Medulla oblongata (tissue), 1 donor: ENCODE measurements at regions not wholly inside any gene's neighbourhood (a gene's known extent, or its start where the extent isn't known, plus 50 kb on each side); places are given as distances from the start of the nearest gene placed in this dataset.
A peak's percentile ranks its signal among the peaks of the same experiment; 100 is the strongest.
"Not testable (repeated sequence)": the region's sequence is repeated elsewhere in the genome, so short reads cannot be mapped to it uniquely, and the experiment has no call there.

Source experiments
- DNase-seq: peaks from one replicate; pipeline ENCODE4 v3.0.0-alpha.2; 2015; ENCODE audit errors: extremely low spot score

DNA sequence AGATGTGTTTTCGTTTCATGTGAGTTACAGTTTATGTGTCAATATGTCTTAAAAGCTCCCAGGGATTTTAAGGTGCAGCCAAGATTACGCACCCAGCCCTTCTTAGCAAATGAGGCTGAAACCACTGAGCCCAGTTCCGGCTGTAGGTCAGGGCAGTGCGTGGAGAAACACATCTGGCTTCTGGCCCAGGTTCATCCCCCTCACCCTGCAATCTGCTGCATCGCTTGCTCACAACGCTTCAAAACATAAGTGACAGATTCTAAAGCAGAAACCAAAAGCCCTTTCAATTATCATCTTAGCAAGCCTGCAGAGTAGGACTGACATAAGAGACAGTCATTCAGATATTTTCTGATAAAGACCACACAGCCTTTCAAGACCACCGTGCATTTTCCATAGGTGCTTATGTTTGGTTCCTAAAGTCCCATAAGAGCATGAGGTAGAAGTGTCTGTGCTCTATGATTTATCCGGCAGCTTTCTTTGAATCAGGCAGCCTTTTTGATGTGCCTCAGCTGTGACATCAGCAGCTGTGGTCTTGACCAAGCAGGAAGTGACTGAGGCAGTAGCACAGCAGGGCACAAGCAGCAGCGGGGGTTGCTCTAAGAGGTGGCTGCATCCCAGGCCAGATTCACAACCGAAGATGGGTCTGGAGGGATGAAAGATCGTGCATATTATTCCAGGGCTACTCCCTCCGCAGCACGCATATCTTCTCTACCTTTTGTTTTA is 72.1 kb upstream of the LYZL2 start:
- no peak for DNase-seq

DNA sequence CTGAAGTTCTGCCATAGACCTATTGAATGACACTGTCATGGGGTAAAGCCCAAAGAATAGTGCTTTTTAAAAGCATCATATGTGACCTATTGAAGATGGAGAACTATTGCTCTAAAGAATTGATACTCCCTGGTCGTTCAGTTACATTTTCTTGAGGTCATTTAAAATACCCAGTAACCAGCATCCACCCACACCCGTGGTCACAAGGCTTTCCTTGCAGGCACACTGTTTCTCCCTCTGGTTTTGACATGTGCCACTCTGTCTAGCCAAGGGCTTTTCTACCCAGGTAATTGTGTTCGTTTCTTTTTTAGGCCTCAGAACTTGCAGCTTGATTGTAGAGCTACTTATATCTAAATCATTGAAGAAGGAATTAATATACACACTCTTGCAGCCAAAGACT is 68.3 kb upstream of the LYZL2 start:
- no peak for DNase-seq

DNA sequence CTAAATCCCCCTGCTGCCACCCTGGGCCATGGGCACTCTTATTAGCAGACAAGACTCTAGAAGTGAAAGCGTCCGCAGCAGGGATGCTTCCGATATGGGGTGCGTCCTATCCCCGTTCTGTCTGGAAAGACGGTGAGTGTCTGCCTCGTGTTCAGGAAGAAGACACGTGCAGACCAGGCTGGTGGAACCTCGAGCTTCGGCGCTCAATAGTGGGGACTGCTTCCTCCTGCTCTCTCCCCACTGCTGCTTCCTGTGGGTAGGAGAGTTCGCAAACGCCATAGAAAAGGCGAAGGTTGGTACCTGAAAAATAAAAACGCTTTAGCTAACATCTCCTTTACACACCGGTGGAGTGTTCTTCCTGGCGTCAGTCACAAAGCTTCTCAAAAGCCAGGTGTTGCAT is 67.7 kb upstream of the LYZL2 start:
- not testable (repeated sequence) for DNase-seq

DNA sequence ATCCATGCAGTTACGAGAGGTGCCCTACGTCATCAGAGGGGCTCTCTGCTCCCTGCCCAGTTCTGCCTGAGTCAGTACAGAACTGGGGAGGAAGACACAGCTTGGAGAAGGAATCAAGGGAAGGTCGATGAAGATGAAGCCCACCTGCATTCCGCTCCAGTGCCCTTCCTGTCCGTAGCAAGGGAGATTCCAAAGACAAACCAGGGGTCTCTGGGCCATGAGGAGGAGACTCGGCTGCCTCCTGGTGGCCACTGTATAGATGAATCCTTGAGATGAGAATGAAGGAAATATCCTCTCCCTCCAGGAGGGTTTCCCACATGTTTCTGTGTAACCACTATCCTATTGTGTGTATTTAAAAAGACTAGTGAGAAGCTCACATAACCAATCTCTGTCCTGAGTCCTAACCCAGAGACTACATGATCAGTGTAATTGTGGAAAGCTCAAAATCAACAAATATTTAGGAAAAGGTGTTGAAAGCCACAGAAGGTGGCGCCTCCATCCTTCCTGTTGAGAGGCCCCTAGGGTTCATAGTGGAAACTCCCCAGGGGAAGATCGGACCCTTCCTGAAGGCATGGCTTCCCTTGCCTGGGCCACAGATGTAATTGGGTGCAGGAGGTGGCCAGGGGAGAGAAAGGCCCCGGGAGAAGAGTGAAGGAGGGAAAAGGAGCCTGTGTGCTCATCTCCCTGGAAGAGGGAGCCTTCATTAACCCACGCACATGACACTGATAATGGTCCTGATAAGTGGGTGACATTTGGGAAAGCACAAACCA is 67.0 kb upstream of the LYZL2 start:
- DNase-seq = not testable (repeated sequence)

DNA sequence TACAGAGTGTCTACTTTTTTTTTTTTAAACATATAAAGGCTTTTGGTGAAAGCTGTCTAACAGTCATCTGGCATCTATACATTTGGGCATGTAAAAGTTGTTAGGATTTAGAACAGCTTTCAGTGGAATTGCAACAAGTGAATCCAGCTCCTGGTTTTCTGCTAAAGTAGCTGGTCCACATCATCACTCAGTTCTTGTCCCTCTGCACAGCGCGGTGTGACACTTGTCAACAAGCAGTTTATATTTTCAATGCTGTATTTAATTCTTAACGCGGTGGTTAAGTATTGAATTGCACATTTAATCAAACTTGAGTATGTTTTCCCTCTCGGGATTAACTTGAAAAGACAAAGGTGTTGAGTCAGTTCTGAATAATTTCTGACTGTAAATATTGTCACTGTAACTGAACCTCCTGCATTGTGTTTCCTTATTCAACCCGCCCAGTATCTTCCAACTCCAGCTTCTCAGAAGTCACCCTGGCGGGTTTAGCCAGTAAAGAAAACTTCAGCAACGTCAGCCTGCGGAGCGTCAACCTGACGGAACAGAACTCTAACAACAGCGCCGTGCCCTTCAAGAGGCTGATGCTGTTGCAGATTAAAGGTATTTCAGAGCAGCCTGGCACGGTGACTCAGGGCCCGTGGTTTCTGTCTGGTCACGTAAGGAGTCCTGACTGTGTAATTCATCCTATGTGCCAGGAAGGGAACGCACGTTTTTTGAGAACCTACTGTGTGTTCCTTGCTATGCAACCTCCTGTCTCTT is 66.1 kb upstream of the LYZL2 start:
- DNase-seq = not testable (repeated sequence)

DNA sequence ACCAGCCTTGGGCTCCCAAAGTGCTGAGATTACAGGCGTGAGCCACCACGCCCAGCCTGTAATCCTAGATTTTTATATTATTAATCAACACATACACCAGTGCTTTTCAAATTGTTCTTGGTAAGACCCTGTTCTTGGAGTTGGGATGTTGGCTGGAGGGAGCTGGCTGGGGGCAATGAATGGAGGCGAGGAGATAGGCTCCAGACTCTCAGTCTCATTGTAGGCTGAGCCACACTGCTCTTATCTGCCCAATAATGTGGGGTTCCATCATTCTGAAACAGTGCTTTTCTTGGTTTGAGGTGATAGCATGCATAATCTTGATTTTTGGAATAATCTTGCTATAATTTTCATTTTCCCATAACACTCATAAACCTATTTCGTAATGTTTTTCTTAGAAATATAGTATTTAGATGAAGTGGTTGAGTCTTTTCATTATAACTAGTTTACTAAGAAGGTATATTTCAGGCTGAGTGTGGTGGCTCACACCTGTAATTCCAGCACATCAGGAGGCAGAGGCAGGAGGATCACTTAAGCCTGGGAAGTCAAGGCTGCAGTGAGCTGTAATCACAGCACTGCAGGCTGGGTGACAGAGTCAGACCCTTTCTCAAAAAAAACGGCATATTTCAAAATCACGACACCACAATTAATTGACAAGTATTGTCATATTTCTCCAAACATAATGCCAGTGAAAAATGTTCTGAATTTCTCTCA is 65.1 kb upstream of the LYZL2 start:
- no peak for DNase-seq

DNA sequence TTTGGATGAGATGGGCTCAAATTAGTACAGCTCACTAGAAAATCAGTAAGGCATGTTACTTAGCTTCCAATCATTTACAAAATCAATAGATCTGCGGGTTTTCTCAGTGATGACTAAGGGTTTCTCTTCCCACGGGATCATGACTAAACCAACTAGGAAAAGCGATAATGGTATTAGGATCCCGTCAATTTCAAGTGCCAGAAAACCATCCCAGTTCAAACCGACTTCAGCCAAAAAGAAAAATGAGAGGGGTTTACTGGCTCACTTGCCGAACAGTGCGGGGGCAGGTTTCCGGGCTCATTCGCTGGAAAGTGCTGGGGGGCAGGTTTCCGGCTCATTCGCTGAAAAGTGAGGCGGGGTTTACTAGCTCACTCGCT is 62.1 kb upstream of the LYZL2 start:
- no peak for DNase-seq

DNA sequence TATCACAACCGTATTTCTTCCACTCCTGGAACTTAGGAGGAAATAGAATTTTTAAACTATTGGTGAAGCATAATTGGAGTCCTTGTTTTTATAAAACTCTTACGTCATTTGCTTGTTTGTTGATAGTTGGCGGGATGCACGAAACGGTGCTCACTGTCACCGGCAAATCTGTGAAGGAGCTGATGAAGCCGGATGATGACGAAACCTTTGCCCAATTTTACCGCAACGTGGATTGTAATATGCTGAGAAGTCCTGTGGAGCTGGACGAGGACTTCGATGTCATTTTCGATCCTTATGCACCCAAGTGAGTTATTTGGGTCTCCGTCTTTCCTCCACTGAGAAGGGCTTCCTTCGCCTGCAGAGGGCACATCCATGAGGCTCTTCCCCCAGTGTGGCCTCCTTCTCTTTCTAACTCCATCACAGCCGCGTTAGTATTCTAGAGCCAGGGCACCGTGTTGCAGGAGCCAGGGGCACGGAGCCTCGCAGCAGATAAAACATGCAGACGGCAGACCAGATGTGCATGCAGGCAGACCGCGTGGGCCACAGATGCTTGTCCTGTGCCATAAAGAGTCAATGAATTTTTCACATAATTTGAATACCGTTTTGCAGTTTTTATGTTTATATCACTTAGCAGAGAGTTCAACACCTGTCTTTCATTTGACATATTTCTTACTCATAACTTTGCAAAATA is 61.5 kb upstream of the LYZL2 start:
- DNase-seq = not testable (repeated sequence)

DNA sequence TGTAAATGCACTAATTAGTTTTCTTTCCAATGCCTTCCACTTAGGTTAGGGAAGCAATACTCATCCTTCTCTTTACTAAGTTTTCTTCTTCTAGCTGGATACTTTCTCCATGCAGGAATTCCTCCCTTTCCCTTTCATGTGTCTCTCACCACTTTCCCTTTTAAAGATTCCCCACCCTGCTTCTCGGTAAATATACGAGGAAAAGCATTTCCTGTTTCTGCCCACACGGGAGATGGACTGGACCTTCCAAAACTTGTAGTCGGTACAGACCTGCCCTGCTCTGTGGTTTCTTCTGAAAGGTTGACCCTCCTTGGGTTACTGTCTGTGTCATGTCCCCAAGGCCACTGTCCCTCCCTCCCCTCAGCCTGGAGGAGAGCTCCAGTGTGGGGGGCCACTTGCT is 58.9 kb upstream of the LYZL2 start:
- DNase-seq = no peak

DNA sequence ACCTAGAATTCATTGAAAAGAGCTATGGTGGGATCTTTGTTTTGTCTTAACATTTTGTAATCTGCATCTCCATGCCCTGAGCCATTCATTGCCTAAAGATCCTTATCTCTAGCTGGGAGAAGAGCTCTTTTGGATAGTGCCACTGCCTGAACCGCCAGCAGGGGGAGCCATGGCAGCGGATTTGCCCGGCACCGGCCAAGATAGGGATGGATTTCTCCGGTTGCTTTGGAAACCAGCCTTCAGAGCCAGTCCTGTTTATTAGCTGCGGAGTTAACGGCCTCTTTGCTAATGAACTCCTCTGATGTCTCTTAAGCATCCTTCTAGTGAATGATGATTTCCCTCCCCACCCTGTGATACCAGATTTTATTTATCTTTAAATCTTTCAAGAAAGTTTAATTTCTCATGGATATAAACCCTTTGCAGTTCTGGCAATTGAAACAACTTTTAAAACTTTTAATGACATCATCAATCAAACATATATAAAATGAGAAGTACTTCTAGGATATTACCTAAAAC is 58.2 kb upstream of the LYZL2 start:
- peak; percentile 72 for DNase-seq

DNA sequence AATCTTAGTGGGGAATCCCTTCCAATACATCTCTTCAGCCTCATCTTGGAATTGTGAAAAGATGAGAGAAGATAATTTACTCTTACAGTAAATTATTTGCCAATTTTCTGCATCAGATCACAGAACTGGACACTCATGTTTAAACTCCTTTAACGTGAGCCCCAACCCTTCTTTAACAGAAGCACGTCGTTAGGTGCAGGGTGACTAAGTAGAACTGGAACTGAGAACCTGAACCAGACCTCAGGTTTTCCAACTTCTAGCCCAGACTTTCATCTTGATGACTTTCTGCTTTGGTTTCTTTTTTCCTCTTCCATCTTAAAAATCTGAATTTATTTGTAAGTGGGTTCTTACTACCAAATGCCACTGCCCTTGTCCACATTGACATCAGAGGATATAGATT is 57.2 kb upstream of the LYZL2 start:
- no peak for DNase-seq

DNA sequence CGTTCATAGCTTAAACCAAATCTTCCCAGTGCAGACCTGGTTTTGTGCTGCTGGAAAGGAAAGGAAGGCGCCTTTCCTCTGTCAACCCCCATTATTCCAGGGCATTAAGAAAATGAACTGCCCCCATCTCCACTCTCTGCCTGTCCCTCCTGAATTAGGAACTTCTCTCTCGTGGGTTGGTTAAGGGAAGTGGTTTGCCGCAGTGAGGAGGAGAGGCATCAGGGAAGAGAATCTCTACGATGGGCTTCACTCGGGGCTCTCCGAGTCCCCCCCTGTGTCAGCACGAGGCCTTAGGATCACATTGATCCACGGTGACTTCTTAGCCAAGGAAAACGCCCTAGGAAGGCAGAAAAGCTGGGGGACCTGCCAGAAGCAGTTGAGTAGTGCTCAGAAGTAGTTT is 53.9 kb upstream of the LYZL2 start:
- DNase-seq = no peak

DNA sequence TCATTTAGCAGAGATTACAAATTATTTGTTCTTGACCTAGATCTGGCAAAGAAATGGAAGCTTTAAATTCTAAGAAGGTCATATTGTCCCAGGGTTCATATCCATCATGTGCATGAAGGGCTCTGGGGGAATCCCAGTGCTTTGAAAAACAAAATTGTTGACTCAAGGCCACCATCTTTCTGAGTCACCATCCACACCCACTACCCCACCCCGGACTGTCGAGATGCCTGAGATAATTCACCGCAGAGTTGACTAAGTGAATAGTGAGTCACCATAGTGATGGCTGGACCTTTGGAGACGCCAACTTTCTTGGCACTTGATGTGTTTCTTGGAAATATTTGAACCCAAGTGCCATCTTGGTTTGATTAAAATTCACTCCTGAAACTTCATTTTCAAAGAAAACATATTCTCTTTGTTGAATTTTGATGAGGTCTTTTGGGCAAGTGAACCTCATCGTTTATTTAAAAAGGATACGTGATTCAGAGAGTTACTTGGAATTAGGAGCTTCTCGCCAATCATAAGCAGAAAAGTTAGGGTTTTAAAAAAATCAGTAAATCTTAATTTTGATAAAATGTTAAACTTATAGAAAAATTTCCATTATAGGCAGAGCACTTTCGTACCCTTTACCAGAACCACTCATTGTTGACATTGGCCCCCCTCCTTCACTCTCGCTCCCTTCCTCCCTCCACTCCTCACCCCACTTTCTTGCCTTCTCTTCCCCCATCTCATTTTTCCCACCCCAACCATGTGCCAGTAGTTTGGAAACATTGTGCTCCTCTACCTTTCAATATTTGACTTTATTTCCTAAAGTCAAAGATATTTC is 53.0 kb upstream of the LYZL2 start:
- not testable (repeated sequence) for DNase-seq

DNA sequence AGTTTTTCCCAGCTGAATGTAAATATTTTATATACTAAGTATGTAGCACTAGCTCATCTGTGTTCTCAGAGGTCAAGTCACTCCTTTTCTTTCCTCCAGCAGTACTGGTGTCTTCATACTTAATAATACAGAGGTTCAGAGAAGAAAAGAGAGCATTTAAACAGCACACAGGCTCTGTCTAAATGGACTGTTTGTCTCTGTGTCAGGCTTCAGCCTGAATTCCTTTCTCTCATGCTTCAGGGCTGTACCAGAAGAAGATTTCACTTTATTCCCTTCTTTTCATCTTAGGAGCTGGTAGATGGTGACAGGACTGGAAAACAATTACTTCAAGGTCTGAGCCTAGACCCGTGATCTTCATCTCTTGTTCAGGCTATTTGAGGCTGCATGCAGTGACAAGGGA is 51.4 kb upstream of the LYZL2 start:
- no peak for DNase-seq
